Right cardiac atrium (tissue), 5 donors: ENCODE measurements at regions not wholly inside any gene's neighbourhood (a gene's known extent, or its start where the extent isn't known, plus 50 kb on each side); places are given as distances from the start of the nearest gene placed in this dataset.

Experiments
- ATAC-seq, 2 donors: fragments of 200-7000 bp; cut with Tn5 transposase; one replicate each; pipeline versions ENCODE4 v1.8.0 to v1.9.1; 2020; ENCODE audit warnings: moderate library complexity in 2 of 2, mild to moderate bottlenecking in 1 of 2
- DNase-seq, 3 donors: peaks; one replicate each; pipeline ENCODE4 v3.0.0-alpha.2; 2020
- H3K27ac ChIP-seq: one replicate; pipeline ENCODE4 v1.5.1; 2013; ENCODE audit warnings: mild to moderate bottlenecking, low read length, control low read depth, moderate library complexity
- H3K27me3 ChIP-seq: one replicate; pipeline ENCODE4 v1.6.1; 2013; ENCODE audit not compliant: control insufficient read depth, insufficient read depth
- H3K4me1 ChIP-seq: one replicate; pipeline ENCODE4 v1.6.1; 2013; ENCODE audit warnings: low read length; ENCODE audit not compliant: control insufficient read depth, insufficient read depth
- H3K4me3 ChIP-seq: one replicate; pipeline ENCODE4 v1.5.1; 2013; ENCODE audit warnings: low read length, control low read depth
- H3K9me3 ChIP-seq: one replicate; pipeline ENCODE4 v1.6.1; 2013; ENCODE audit warnings: low read length; ENCODE audit not compliant: control insufficient read depth
- WGBS: extraction: QIAGEN DNeasy Blood & Tissue Kit; methylation state at CpG from one replicate; pipeline ENCODE4 v1.1.7; 2013; 5-methylcytosine and 5-hydroxymethylcytosine counted together
- intact Hi-C, 4 donors: fragments of 100-400 bp; cut with DNase I; formaldehyde crosslinking; loops; one replicate each; pipeline versions ENCODE4 v1.11.0 to v1.14.0; 2022 to 2023
- donor health status: healthy with polysubstance abuse.
- donor health status: DM: no; HTN: yes; CAD: no.
- donor health status: DM: no; HTN: no; CAD: no.
- donor health status: DM: no; HTN: yes; CAD: no; lungs with severe emphysema.
- donor health status: DM: yes; HTN: yes; CAD: no.

DNA sequence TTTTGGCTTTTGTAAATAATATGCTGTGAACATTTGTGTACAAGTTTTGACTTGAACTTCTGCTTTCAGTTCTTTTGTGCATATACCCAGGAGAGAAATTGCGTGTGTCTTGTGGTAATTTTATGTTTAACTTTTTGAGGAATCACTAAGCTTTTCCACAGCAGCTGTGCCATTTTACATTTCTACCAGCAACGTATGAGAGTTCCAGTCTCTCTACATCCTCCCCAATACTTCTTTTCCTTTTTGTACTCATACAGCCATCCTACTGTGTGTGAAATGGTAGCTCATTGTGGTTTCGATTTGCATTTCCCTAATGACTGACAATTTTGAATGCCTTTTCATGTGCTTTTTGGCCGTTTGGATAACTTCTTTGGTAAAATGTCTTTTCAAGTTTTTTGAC, 66.3 kb upstream of the INHBA start:
- intact Hi-C loops, result no loop called here
- DNase-seq (no peak), ATAC-seq (no peak)
- no peak overlapping the region for H3K27ac ChIP-seq
- H3K4me3 ChIP-seq, result no peak overlapping the region
- WGBS, result 83% methylated on average over 4 of the region's 4 CpGs
- no peaks in the 10 kb centered on the region for H3K9me3 ChIP-seq
- H3K4me1 ChIP-seq, result no peaks in the 10 kb centered on the region
- H3K27me3 ChIP-seq, result no peaks in the 10 kb centered on the region

DNA sequence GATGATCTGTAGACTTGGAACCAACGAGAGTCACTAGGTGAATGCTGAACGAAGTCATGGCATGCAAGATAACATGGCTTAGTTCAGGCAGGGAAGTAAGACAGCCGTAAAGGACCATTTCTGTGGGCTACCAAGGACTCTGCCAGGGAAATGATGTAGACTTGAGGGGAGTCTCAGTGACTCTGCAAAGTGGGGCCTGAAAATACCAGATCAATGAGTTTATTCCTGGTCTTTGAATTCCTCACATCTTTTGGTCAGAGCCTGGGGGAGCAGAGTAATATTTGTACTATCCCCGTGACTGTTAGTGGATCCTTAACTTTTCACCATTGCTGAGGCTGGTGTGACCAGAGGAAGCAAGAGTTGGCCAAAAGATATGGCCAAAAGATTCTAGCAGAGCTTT, 60.7 kb upstream of the INHBA start:
- DNase-seq, result no peak
- no peaks in the 10 kb centered on the region for H3K4me1 ChIP-seq
- no peak overlapping the region for H3K4me3 ChIP-seq
- H3K27me3 ChIP-seq, result no peaks in the 10 kb centered on the region
- no peak for ATAC-seq
- intact Hi-C loops, result no loop called here
- peaks cover 1% of the 10 kb centered on the region for H3K9me3 ChIP-seq
- WGBS, result 86% methylated on average over 4 of the region's 4 CpGs
- H3K27ac ChIP-seq, result no peak overlapping the region

DNA sequence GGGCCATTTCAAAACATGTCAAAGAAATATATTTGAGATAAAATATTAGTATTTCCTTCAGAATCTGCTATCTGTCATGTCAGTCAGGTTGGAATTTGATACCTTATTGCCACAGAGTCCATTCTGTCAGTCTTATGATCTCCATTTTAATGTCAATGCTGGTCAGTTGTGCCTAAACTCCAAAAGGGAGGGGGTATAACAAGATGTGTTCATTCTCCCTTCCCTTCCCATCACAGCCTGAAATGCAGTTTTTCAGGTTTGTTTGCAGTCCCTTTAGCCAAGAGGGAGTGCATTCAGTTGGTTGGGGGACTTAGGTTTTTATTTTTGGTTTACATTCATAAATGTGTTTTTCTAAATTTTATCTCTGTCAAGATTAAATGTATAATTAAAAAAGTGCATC, 59.8 kb upstream of the INHBA start:
- intact Hi-C loops, result no loop called here
- Histone ChIP-seq H3K27me3 (no peaks in the 10 kb centered on the region), H3K9me3 (peaks cover 1% of the 10 kb centered on the region), H3K4me1 (no peaks in the 10 kb centered on the region), H3K4me3 (no peak overlapping the region), H3K27ac (no peak overlapping the region)
- DNase-seq (no peak), ATAC-seq (no peak)

DNA sequence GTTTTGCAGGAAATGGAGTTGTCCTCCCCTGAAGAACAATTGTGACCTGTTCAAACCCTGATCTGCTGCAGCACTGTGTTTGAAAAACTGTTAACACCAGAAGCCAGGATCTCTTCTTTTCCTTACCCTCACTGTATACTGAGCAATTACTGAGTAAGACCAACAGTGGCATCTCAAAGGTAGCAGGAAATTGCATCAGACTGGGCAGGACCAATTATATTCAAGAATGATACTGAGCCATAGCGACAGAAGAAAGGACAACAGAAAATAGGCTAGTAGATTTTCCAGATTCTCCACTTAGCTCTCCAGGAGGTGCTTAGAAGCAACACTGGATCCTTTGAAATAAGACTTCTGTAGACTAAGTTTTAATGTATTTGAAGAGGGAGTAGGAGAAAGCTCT, 57.4 kb upstream of the INHBA start:
- no peak overlapping the region for H3K27ac ChIP-seq

DNA sequence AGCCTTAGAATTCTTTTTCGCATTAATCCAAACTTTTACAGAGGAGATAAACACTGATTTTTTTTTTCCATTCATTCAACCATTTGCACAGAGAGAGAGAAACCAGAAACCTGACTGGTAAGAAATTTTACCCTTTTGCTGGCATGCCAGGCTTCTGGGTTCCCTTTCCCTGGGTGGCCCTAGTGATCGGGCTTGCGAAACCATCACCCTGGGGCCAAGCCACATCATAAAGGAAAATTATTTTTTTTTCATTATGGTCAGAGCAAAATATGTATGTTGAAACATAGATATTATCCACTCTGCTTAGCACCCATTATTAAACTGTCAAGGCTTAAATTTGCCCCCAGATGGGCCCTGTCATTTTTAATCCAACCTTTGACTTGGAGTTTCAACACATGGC, 55.4 kb upstream of the INHBA start:
- intact Hi-C loops, result no loop called here
- H3K9me3 ChIP-seq, result no peaks in the 10 kb centered on the region
- H3K27me3 ChIP-seq, result no peaks in the 10 kb centered on the region
- H3K4me1 ChIP-seq, result no peaks in the 10 kb centered on the region
- H3K27ac ChIP-seq, result no peak overlapping the region
- WGBS, result 74% methylated on average over 3 of the region's 3 CpGs
- ATAC-seq (no peak), DNase-seq (no peak)
- H3K4me3 ChIP-seq, result no peak overlapping the region

More for the DNA sequence above, 57.4 kb upstream of the INHBA start:
- Histone ChIP-seq H3K27me3 (no peaks in the 10 kb centered on the region), H3K4me1 (no peaks in the 10 kb centered on the region), H3K4me3 (no peak overlapping the region), H3K9me3 (peaks cover 1% of the 10 kb centered on the region)
- WGBS, result 86% methylated on average over 1 of the region's 1 CpG
- DNase-seq, result no peak
- intact Hi-C loops, result no loop called here
- no peak for ATAC-seq

DNA sequence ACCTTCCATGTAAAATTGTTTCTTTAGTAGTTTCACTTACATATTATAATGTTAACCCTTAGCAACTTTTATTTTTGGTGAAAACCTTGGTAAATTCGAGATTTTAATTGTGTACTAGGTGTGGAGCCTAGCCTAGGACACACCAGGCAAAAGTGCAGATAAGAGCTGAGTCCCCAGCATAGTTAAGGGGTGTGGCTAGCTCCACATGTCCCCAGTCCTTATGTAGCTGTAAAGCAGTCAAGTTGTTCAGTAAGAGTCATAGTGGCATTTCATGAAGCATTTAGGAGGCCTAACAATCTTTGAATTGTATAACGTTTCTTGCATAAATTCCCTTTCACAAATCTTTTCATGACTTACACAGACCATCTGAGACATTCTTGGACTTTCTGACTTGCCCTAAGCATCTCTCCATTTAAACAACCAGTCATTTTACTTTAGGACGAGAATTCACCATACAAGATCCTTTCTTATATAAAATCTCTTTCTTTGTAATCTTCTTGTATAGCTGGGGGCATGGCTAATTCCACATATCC, 53.8 kb upstream of the INHBA start:
- no peaks in the 10 kb centered on the region for H3K27me3 ChIP-seq
- ATAC-seq (no peak), DNase-seq (no peak)
- WGBS, result 71% methylated on average over 3 of the region's 3 CpGs
- no peak overlapping the region for H3K4me3 ChIP-seq
- H3K4me1 ChIP-seq, result no peaks in the 10 kb centered on the region
- intact Hi-C loops, result no loop called here
- H3K27ac ChIP-seq, result no peak overlapping the region
- no peaks in the 10 kb centered on the region for H3K9me3 ChIP-seq

DNA sequence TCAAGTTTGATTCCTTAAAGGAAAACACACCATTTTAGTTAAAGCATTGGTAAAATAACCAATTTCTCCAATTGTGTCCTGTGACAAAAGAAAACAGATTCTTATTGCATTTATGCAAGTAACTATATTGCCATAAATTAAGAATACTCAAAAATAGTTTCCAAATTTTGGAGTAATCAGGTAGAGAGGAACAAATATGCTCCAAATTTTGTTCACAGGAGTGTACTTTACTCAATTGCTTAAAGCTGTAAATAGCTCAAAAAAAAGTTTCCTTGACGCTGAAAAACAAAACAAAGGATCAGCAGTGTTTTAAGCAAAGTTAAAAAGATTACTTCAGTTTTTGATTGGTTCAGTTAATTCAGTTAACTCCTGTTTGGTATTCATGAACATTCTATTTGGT, 52.2 kb upstream of the INHBA start:
- no peak overlapping the region for H3K27ac ChIP-seq
- WGBS, result 85% methylated on average over 1 of the region's 1 CpG
- intact Hi-C loops, result no loop called here

DNA sequence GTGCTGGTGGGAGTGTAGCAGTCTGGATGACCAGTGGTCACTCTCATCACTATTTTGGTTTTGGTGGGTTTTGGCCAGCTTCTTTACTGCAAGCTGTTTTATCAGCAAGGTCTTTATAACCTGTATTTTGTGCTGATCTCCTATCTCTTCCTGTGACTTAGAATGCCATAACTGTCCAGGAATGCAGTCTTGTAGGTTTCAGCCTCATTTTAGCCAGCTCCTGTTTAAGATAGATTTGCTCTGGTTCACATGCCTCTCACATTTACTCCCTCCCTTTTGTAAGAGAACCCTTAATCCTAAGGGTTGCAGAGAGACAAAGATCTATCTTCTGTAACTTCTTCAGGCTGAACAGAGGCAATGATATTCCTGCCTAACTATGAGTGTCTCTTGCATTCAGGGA, 51.2 kb upstream of the INHBA start:
- H3K4me1 ChIP-seq, result no peaks in the 10 kb centered on the region
- intact Hi-C loops, result no loop called here
- ATAC-seq (no peak), DNase-seq (no peak)
- no peaks in the 10 kb centered on the region for H3K27me3 ChIP-seq
- H3K9me3 ChIP-seq, result no peaks in the 10 kb centered on the region
- H3K27ac ChIP-seq, result no peak overlapping the region
- no peak overlapping the region for H3K4me3 ChIP-seq

More for the DNA sequence above, 52.2 kb upstream of the INHBA start:
- DNase-seq (no peak), ATAC-seq (no peak)
- no peaks in the 10 kb centered on the region for H3K4me1 ChIP-seq
- H3K4me3 ChIP-seq, result no peak overlapping the region
- no peaks in the 10 kb centered on the region for H3K9me3 ChIP-seq
- no peaks in the 10 kb centered on the region for H3K27me3 ChIP-seq
